ENCODE measurements at regions not wholly inside any gene's neighbourhood (a gene's known extent, or its start where the extent isn't known, plus 50 kb on each side); places are given as distances from the start of the nearest gene placed in this dataset.

DNA sequence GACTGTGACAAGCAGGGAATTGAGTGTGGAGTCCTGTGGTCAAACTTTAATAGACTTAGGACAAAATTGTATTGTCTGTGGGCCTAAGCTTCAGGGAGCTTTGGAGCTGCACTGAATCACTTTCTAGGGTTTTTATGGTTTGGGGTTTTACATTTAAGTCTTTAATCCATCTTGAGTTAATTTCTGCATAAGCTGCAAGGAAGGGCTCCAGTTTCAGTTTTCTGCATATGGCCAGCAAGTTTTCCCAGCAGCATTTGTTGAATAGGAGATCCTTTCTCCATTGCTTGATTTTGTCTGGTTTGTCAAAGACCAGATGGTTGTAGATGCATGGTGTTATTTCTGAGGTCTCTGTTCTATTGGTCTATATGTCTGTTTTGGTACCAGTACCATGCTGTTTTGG, 113.4 kb upstream of the NXT1 start:
- no peak for DNase-seq (ENCODE audit: extremely low read depth in 1 of 11, low read depth in 9 of 11, low spot score in 4 of 11)

DNA sequence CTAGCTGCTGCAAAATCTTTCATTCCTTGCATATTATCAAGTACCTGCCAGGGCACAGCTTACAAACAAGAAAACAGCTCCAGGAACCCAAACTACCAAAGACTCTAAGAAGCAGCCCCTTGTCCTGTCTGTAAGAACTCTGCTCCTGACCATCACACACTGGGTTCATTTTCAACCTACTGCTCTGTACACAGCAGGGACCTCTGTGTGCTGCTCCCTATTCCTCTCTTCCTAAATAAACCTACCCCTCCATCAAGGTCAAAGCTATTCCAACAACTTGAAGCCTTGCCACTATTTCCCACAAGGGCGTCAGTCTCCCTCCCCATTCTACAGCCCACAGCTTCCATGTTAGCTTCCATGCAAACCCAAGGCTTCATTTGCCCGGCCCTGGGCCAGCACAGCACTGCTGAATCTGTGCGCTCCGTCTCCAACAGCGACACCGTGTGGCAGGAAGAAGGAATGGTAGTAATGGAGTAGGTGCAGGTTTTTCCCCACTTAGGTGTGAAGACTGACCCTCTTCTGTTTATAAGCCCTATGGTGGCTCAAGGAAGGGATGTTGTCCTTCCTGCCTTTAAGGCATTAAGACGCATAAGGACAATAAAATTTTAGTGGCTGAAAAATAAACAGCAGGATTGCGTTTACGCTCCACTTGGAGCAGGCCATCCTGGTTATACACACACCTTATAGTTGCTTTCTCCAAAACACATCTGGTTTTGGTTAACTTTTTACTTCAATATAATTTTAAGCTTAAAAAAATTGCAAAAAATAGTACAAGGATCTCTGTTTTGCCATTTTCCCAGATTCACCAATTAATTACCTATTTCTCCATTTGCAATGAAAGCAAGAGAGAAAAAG, 115.2 kb upstream of the NXT1 start:
- peak in 4 of 11 donors; percentile 37 to 44 (median 38) for DNase-seq (ENCODE audit: extremely low read depth in 1 of 11, low read depth in 9 of 11, low spot score in 4 of 11)

DNA sequence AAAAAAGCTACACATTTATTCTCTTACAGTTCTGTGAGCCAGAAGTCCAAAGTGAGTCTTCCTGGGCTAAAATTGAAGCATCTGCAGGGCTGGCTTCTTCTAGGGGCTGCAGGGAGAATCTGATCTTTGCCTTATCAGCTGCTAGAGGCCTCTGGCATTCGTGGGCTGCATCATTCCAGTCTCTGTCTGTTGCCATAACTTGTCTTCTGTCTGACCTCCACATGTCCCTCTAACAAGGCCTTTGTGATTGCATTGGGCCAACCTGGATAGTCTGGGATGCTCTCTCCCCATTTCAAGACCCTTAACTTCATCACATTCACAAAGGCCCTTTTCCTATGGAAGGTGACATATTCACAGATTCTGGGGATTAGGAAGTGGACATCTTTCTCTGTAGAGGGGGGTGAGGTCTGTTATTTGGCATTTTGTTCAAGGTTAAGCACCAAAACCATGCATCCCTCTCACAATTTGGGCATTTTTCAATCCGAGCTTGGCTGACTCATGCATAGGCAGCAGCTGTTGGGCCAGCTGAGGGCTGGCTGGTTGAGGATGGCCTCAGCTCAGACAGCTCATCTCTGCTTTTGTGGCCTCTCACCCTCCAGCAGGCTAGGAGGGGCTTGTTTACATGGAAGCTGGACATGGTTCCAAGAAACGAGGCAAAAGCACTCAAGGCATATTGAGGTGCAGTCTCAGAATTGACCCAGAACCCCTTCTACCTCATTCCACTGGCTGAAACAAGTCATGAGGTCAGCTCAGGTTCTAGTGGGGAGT, 116.1 kb upstream of the NXT1 start:
- DNase-seq (ENCODE audit: extremely low read depth in 1 of 11, low read depth in 9 of 11, low spot score in 4 of 11) = no peak

DNA sequence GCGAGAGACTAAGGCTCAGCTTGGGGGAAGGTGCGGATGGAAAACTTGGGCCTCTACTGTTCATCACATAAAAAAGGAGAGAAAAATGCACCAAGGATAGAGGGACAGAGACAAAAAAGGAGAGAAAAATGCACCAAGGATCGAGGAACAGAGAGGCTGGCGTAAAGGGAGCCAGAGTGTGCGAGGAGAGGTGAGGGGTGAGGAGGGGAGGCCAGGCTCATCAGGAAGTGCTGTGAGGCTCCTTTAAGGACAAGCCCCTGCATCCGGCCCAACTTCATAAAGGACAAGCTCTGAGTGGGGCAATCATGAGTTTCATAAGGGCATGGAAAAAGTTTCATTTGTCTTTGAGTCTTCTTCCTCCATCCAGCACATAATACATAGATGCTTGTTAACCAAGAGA, 117.2 kb upstream of the NXT1 start:
- no peak for DNase-seq (ENCODE audit: extremely low read depth in 1 of 11, low read depth in 9 of 11, low spot score in 4 of 11)

DNA sequence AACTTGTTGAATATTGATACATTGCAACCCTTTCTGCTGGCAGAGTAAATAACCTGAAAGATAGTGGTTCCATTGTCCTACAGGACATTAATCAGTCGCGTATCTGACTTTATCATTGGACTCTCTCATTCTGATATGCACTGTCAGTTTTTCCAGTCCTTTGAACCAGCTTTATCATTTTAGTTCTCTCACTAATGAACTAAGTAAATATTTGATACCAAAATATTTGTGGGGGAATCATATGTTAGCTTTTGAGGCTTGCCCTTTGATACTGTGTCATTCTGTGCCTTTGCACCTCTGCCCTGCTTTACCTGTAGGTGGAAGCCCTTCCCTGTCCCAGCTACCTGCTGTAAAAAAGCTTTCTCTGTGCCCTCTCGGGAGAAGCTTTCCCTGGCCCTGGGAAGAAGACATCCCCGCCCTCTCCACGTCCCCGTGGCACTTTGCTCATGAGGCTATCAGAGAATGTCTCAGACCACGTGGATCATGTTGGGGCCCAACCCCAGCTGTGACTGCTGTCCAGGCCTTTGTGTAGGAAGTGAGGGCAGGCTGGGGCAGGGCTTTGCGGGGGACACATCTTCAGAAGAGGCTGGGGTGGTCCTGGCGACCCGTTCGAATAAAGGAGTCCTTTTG, 117.8 kb upstream of the NXT1 start:
- DNase-seq (ENCODE audit: extremely low read depth in 1 of 11, low read depth in 9 of 11, low spot score in 4 of 11) = no peak

DNA sequence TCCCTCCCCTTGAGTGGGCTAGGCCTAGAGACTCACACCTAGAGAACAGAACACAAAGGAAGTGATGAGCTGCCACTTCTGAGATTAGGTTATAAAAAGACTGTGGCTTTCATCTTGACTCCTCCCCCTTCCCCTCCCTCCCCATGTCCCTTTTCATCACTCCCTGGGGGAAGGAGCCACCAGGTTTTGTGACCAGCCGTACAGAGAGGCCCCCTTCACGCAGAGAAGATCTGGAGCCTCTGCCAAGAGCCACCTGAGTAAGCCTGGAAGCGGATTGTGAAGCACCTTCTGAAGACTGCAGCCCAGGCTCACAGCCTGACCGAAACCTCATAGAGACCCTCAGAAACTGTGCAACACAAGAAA, 118.4 kb upstream of the NXT1 start:
- DNase-seq (ENCODE audit: extremely low read depth in 1 of 11, low read depth in 9 of 11, low spot score in 4 of 11) = no peak

DNA sequence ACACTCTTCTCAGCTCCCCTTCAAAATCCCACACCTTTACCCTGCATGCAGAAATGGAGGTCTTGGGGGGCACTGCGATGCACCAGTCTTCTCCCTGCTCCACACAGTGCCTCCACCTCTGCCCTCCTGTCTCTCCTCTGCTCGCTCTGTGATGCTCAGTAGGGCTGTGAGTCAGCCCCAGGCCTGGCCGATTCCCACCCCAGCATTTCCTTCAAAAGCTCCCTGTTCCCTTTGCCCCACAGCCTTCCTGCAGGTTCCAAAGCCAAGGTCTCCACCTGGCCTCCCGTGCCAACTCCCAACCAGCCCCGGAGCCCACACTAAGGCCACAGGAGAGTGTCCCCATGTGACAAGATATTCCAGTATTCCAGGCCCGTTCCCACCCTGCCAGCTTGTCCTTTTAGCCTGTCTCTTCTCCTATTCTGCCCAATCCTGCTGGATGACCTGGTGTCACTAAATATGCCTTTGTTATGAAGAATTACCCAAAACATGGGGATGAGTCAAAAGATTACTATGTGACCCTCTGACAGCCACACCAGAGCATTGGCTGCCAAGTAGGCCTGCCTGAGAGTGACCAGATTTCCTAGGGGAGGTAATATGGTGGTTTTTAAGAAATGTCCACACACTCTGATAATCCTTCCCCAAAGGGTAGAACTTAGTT, 118.9 kb upstream of the NXT1 start:
- no peak for DNase-seq (ENCODE audit: extremely low read depth in 1 of 11, low read depth in 9 of 11, low spot score in 4 of 11)

DNA sequence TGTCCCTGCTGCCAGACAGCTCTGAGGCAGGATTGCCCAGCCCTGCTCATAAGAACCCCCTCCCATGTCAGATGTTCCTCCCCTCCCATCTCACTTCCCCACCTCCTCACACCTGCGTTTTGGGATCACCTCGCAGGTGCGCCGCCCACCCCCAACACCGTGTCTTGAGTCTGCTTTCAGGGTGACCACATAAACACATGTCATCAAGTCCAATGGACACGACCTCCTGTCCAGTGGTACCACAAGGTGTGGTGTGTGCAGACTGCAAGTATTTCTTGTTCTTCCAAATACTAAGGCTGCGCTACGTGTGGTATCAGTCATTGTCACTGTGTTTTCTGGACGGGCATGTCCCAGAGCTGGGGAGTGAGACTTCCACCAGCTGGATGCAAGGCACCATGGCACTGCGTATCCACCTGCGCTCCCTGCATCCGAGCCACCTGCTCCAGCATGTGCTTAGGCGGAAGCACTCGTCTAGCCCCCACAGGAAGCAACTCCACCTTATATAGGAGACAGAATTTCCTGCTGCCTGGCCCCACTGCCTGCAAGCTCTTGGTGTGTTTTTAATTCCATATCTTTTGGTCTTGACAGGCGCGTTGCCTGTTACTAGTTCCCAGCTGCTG, 119.7 kb upstream of the NXT1 start:
- no peak for DNase-seq (ENCODE audit: extremely low read depth in 1 of 11, low read depth in 9 of 11, low spot score in 4 of 11)

DNA sequence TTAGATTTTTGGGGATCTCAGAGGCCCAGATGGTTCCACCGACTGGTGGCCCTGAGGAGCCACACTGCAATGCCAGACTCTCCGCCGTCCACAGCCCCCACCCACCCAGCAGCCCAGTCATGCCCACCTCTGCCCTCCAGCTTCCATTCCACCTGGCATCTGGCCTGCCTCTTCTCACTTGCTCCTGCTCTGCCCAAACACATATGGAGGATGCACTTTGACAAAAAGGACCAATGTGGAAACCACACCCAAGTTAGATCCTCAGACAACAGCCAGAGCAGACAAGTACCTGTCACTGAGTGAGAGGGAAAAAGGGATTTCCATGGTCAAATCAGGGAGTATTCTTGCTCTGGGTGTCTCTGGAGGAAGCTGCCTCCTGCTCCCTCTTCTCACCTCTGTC, 120.6 kb upstream of the NXT1 start:
- DNase-seq (ENCODE audit: extremely low read depth in 1 of 11, low read depth in 9 of 11, low spot score in 4 of 11) = no peak

DNA sequence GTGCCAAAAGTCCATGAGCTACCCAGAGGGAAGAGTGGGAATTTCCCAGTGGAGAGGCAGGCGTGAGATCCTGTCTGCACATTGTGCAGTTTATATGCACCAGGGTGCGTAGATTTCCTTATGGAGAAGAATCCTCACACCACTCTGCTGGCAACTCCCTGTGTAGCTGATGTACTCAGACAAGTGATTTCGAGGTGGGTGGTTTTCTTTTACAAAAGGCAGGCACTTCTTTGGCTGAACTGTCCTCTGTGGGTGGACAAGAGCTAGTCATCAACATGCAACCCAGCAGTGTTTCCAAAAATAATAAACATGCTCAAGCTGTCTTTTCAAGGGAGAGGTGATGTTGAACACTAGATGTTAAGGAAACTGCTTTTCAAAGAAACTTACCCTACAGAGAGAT, 121.7 kb upstream of the NXT1 start:
- DNase-seq (ENCODE audit: extremely low read depth in 1 of 11, low read depth in 9 of 11, low spot score in 4 of 11) = no peak

DNA sequence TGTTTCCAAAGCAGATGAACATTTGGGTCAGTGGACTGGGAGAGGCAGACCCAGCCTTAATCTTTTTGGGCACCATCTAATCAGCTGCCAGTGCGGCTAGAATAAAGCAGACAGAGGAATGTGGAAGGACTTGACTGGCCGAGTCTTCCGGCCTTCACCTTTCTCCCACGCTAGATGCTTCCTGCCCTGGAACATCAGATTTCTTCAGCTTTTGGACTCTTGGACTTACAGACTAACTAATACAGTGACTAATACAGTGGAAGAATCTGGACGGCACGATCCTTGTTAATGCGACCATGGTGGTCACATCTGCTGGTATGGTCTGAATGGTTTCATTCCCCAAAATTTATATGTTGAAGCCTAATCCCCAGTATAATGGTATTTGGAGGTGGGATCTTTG, 122.6 kb upstream of the NXT1 start:
- no peak for DNase-seq (ENCODE audit: extremely low read depth in 1 of 11, low read depth in 9 of 11, low spot score in 4 of 11)

DNA sequence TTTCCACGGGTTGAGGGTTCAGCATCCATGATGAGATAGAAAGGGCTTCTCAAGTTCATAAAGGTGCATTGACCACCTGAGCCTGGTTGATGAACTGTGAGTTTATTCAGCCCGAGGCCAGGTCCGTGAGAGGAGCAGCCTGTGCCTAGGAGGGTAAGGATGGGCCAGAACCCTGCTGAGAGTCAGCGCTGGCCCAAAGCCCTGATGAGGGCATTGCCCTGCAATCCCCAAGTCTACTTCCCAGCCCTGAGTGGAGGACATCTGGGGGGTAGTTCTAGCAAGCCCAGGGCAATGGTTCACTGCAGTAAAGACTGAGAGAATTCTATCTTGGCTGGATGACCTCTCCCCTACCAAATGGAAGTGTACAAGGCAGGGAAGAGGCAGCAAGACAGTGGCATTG, 123.3 kb upstream of the NXT1 start:
- DNase-seq (ENCODE audit: extremely low read depth in 1 of 11, low read depth in 9 of 11, low spot score in 4 of 11) = no peak

DNA sequence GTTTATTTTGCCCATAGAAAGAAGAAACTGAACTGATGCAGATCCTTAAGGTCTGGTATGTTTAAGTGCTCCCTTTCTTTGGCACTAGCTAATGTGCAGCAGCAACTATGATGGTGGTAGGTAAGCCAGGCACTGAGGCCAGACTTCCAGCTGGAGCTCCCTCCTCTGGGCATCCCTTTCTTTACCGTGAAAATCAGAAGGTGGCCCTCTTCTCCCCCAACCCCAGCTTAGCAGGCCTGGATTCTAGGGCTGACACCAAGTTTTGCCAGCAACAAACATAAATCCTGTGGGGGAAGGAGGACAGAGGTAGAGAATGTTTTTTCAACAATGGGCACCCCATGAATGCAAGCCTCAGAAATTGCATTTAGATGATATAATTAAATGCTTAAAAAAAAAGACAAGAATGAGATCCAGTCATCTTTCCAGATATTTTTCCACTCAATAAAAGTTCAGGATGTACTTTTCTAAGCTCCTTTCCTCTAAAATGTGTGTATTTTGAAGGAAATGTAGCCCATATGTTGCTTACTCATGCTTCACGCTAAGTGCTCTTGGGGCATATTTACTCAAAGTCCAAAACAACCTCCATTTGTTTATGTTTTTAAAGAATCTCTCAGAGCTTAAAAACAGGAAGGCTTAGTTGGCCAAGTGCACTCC, 123.9 kb upstream of the NXT1 start:
- no peak for DNase-seq (ENCODE audit: extremely low read depth in 1 of 11, low read depth in 9 of 11, low spot score in 4 of 11)

DNA sequence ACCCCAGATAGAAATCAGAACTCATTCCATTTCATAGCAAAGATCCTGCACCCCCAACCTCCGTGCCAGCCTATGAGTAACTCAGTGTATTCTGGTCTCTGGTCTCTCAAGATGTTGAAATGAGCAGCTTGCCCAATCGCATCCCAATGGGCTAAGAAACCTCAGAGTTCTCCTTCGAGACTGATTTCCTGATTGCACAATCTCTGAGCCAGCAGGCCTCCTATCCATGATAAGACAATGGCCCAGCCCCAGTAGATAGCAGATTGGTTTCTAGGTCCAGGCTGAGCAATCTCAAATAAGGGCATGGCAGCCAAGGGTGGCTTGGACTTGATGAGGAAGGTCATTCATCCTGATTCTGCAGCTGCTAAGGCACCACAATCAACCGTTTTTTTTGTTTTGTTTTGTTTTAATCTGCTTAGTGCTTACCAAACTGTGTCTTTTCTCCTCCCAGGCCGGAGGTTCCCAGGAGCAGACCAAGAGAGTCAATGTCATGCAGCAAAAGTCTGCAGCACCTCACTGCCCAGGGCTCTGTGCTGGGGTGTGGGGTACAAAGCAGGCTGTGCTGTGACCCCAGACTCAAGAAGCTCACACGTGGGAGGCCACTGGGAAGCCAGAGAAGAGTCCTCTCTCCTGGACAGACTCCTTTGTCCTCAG, 125.1 kb upstream of the NXT1 start:
- DNase-seq (ENCODE audit: extremely low read depth in 1 of 11, low read depth in 9 of 11, low spot score in 4 of 11) = no peak

DNA sequence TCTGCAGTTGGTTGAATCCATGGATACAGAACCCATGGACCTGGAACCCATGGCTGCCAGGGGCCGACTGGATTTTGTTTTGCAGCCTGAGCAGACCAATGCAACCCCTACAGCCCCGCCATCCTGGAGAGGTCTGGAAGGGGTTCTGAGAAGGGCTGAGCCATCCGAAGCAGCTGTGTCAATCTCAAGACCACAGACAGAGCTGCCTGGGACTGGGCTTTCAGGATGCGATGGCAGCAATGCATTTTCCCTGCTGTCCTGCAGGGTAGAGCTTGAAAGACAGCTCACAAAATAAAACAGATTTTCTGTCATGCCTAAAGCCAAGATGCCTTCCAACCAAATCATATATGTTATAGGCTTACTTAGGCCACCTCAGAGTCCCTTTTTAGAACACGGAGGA, 125.8 kb upstream of the NXT1 start:
- DNase-seq (ENCODE audit: extremely low read depth in 1 of 11, low read depth in 9 of 11, low spot score in 4 of 11) = no peak

DNA sequence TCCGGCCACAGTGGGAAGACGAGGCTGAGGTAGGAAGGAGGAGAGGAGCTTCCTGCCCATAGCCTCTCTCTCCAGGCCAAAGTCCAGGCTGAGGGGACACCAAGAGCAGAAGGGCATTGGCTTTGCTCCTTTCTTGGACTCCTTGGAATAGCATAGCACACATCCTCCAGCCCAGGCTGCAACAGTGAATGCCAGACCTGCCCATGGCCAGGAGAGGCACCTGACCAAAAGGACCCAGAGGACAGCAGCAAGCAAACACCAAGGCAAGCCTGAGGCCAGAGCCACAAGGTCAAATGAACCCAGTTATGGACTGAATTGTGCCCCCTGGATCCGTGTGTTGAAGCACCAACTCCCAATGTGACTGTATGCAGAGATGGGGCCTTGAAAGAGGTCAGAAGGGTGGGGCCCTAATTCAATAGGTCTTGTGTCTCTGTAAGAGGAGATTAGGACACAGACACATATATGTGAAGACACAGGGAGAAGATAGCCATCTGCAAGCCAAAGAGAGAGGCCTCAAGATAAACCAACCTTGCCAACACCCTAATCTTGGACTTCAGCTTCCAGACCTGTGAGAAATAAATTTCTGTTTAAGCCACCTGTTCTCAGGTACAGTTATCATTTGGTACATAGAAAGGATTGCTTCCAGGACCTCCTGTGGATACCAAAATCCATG, 126.5 kb upstream of the NXT1 start:
- no peak for DNase-seq (ENCODE audit: extremely low read depth in 1 of 11, low read depth in 9 of 11, low spot score in 4 of 11)

DNA sequence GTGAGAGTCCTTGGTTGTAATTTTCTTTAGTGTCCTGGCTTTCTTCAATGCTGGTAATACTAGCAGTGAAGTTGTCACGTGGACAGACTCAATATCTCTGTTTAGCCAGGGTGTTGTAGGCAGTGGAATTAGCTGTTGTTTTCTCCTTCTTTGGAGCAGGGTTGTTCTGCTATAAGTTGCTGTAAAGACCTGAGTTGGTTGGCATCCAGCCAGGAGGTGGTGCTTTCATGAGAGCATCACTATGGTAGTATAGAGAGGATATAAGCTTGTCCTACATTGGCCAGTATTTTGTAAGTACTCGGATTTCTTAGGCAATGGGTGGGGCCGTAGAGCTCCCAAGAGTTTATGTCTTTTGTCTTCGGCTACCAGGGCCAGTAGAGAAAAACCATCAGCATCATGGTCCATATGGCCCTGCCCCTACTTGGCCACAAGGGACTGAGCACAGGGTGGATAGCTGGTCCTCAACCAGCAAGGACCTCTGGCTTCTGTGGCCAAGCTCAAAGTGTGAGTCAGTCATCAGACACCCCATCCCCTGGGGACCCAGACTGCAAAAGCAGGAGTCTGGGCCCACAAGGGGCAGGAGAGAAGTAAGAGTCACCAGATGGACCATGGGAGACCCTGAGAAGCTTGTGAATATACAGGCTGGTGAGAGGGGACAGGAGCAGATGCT, 127.9 kb upstream of the NXT1 start:
- DNase-seq (ENCODE audit: extremely low read depth in 1 of 11, low read depth in 9 of 11, low spot score in 4 of 11) = no peak
